HG03175 (cell line): ENCODE measurements at regions not wholly inside any gene's neighbourhood (a gene's known extent, or its start where the extent isn't known, plus 50 kb on each side); places are given as distances from the start of the nearest gene placed in this dataset.

Experiments used
- ATAC-seq: cut with Tn5 transposase; IDR thresholded peaks from one replicate; pipeline ENCODE4 v1.9.1; 2021; ENCODE audit warnings: mild to moderate bottlenecking, moderate library complexity; ENCODE audit not compliant: unreplicated experiment

GRCh38 chr5:105428451-105429380, 1866.1 kb upstream of the NUDT12 start:
- ATAC-seq: no peak

GRCh38 chr5:105414067-105414466, 1851.5 kb upstream of the NUDT12 start:
- no peak for ATAC-seq

GRCh38 chr5:105413406-105413990, 1850.9 kb upstream of the NUDT12 start:
- no peak for ATAC-seq

- no peak for ATAC-seq
These were observed 1847.1 kb upstream of the NUDT12 start for GRCh38 chr5:105409695-105410094.

GRCh38 chr5:105407200-105407599, 1844.6 kb upstream of the NUDT12 start:
- ATAC-seq: no peak

GRCh38 chr5:105397749-105398148, 1835.2 kb upstream of the NUDT12 start:
- ATAC-seq: no peak

GRCh38 chr5:105392710-105393149, 1830.1 kb upstream of the NUDT12 start:
- ATAC-seq: no peak

GRCh38 chr5:105392122-105392709, 1829.6 kb upstream of the NUDT12 start:
- ATAC-seq: no peak

GRCh38 chr5:105380126-105380525, 1817.5 kb upstream of the NUDT12 start:
- no peak for ATAC-seq

GRCh38 chr5:105371169-105371568, 1808.6 kb upstream of the NUDT12 start:
- no peak for ATAC-seq

- no peak for ATAC-seq
These were observed 1788.0 kb upstream of the NUDT12 start for GRCh38 chr5:105350486-105351140.

- ATAC-seq: no peak
These were observed 1769.0 kb upstream of the NUDT12 start for GRCh38 chr5:105331558-105331957.

- no peak for ATAC-seq
These were observed 1767.6 kb upstream of the NUDT12 start for GRCh38 chr5:105330185-105330584.

- no peak for ATAC-seq
These were observed 1742.3 kb upstream of the NUDT12 start for GRCh38 chr5:105304859-105305258.

- no peak for ATAC-seq
These were observed 1726.4 kb upstream of the NUDT12 start for GRCh38 chr5:105288946-105289345.

GRCh38 chr5:105283134-105283533, 1720.5 kb upstream of the NUDT12 start:
- no peak for ATAC-seq

- ATAC-seq: no peak
These were observed 1711.5 kb upstream of the NUDT12 start for GRCh38 chr5:105274079-105274478.

GRCh38 chr5:105263515-105263914, 1700.9 kb upstream of the NUDT12 start:
- no peak for ATAC-seq

GRCh38 chr5:105259581-105260217, 1697.1 kb upstream of the NUDT12 start:
- ATAC-seq: no peak

GRCh38 chr5:105238561-105238960, 1676.0 kb upstream of the NUDT12 start:
- no peak for ATAC-seq
